SIG-M5 treated with dmso at 0.1 percent for 504 hours (cell line): ENCODE measurements at regions not wholly inside any gene's neighbourhood (a gene's known extent, or its start where the extent isn't known, plus 50 kb on each side); places are given as distances from the start of the nearest gene placed in this dataset.

ENCODE experiments used
- DNase-seq: peaks from one replicate; lab custom pipeline; 2025; ENCODE audit not compliant: unreplicated experiment; lab: John Stamatoyannopoulos, UW

GRCh38 chr1:213828867-213829266, 158.9 kb upstream of the PROX1 start:
- DNase-seq = no peak

- DNase-seq = no peak
Measured at GRCh38 chr1:213829780-213830179, 158.0 kb upstream of the PROX1 start.

- DNase-seq = no peak
Measured at GRCh38 chr1:213830371-213830770, 157.4 kb upstream of the PROX1 start.

- DNase-seq = no peak
Measured at GRCh38 chr1:213840575-213840974, 147.2 kb upstream of the PROX1 start.

- DNase-seq = no peak
Measured at GRCh38 chr1:213844632-213845031, 143.1 kb upstream of the PROX1 start.

GRCh38 chr1:213852107-213852506, 135.7 kb upstream of the PROX1 start:
- DNase-seq = no peak

- DNase-seq = no peak
Measured at GRCh38 chr1:213858581-213858980, 129.2 kb upstream of the PROX1 start.

GRCh38 chr1:213861841-213862240, 125.9 kb upstream of the PROX1 start:
- no peak for DNase-seq

GRCh38 chr1:213864091-213864490, 123.7 kb upstream of the PROX1 start:
- no peak for DNase-seq

GRCh38 chr1:213868482-213868881, 119.3 kb upstream of the PROX1 start:
- no peak for DNase-seq

- no peak for DNase-seq
Measured at GRCh38 chr1:213871179-213871578, 116.6 kb upstream of the PROX1 start.

GRCh38 chr1:213874789-213875188, 113.0 kb upstream of the PROX1 start:
- DNase-seq = no peak

GRCh38 chr1:213876531-213876930, 111.2 kb upstream of the PROX1 start:
- no peak for DNase-seq

- DNase-seq = no peak
Measured at GRCh38 chr1:213883618-213884017, 104.2 kb upstream of the PROX1 start.

- no peak for DNase-seq
Measured at GRCh38 chr1:213884402-213884801, 103.4 kb upstream of the PROX1 start.

GRCh38 chr1:213884942-213885341, 102.8 kb upstream of the PROX1 start:
- no peak for DNase-seq

GRCh38 chr1:213887842-213888241, 99.9 kb upstream of the PROX1 start:
- no peak for DNase-seq

- no peak for DNase-seq
Measured at GRCh38 chr1:213891989-213892902, 95.5 kb upstream of the PROX1 start.

GRCh38 chr1:213898684-213899083, 89.1 kb upstream of the PROX1 start:
- no peak for DNase-seq

- no peak for DNase-seq
Measured at GRCh38 chr1:213899413-213899812, 88.4 kb upstream of the PROX1 start.

- DNase-seq = no peak
Measured at GRCh38 chr1:213905344-213905743, 82.4 kb upstream of the PROX1 start.

- no peak for DNase-seq
Measured at GRCh38 chr1:213908521-213908920, 79.3 kb upstream of the PROX1 start.

- DNase-seq = no peak
Measured at GRCh38 chr1:213914392-213914791, 73.4 kb upstream of the PROX1 start.
